NB4 (cell line): ENCODE measurements at regions not wholly inside any gene's neighbourhood (a gene's known extent, or its start where the extent isn't known, plus 50 kb on each side); places are given as distances from the start of the nearest gene placed in this dataset.

ENCODE experiments used
- POLR2A ChIP-seq: IDR thresholded peaks from 2 replicates; pipeline ENCODE4 v1.6.1; 2011; ENCODE audit warnings: mild to moderate bottlenecking; ENCODE audit not compliant: insufficient read length; ENCODE audit errors: extremely low read depth
- TF ChIP-seq, protein P1 (sequence below): IDR thresholded peaks from one replicate; pipeline ENCODE4 v1.5.1; 2012; ENCODE audit warnings: low read depth, low read length
- TF ChIP-seq, protein P2 (sequence below): IDR thresholded peaks from 2 replicates; pipeline ENCODE4 v1.6.1; 2011; ENCODE audit warnings: low read depth, low read length

DNA sequence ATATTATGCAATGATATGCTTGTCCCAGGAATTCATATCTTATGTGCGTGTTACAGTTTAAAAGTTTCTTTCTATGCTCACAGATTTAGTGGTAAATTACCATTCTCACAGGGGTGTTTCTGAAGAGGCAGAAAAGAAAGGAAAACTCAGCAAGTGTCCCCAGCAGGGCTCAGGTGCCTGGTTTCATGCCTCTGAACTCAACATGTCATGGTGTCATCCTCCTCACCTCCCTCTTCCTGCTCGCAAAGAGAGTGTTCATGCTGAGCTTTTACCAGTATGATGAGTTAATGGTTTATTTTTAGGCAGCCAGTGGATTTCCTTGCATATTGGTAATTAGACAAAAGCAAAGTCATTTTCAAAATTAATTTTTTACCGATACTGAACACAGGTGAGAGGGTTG is 492.9 kb upstream of the ZEB2 start:
- TF ChIP-seq, protein P1, sequence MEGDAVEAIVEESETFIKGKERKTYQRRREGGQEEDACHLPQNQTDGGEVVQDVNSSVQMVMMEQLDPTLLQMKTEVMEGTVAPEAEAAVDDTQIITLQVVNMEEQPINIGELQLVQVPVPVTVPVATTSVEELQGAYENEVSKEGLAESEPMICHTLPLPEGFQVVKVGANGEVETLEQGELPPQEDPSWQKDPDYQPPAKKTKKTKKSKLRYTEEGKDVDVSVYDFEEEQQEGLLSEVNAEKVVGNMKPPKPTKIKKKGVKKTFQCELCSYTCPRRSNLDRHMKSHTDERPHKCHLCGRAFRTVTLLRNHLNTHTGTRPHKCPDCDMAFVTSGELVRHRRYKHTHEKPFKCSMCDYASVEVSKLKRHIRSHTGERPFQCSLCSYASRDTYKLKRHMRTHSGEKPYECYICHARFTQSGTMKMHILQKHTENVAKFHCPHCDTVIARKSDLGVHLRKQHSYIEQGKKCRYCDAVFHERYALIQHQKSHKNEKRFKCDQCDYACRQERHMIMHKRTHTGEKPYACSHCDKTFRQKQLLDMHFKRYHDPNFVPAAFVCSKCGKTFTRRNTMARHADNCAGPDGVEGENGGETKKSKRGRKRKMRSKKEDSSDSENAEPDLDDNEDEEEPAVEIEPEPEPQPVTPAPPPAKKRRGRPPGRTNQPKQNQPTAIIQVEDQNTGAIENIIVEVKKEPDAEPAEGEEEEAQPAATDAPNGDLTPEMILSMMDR = no peak
- TF ChIP-seq POLR2A = no peak
- TF ChIP-seq, protein P2, sequence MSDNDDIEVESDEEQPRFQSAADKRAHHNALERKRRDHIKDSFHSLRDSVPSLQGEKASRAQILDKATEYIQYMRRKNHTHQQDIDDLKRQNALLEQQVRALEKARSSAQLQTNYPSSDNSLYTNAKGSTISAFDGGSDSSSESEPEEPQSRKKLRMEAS = no peak
